Tibial nerve (tissue), 3 donors: ENCODE measurements at regions not wholly inside any gene's neighbourhood (a gene's known extent, or its start where the extent isn't known, plus 50 kb on each side); places are given as distances from the start of the nearest gene placed in this dataset.

Experiments
- CTCF ChIP-seq, 5 experiments: fragments of 200-600 bp in 3 of 5; fragments of 450-650 bp in 2 of 5; sonication (generic) in 3 of 5; IDR thresholded peaks; one replicate each; pipeline ENCODE4 v1.5.1; 2016 to 2019; ENCODE audit warnings: antibody characterized with exemption in 5 of 5, mild to moderate bottlenecking in 3 of 5, moderate library complexity in 2 of 5
- POLR2A ChIP-seq, 2 donors: fragments of 450-650 bp; IDR thresholded peaks; one replicate each; pipeline ENCODE4 v1.6.1; 2017; ENCODE audit warnings: antibody characterized with exemption in 2 of 2, mild to moderate bottlenecking in 2 of 2, moderate library complexity in 2 of 2

- TF ChIP-seq POLR2A (IDR thresholded peaks at IDR 0.05): no peak
- no peak for TF ChIP-seq CTCF (IDR thresholded peaks at IDR 0.05)
Measured at GRCh38 chr11:79637219-79637618, 196.4 kb upstream of the TENM4 start.
